Bronchial epithelial cell (primary cell): ENCODE measurements at regions not wholly inside any gene's neighbourhood (a gene's known extent, or its start where the extent isn't known, plus 50 kb on each side); places are given as distances from the start of the nearest gene placed in this dataset.

Source experiments
- DNase-seq: peaks from one replicate; pipeline ENCODE4 v3.0.0-alpha.2; 2010; ENCODE audit warnings: low read depth
- FAIRE-seq: peaks from 2 replicates; lab custom pipeline; 2011; peaks lifted over from hg19 to GRCh38; lab: Jason Lieb, UNC
- H3K27me3 ChIP-seq: 2 replicates; pipeline ENCODE4 v1.5.1; 2011; ENCODE audit warnings: low read length; ENCODE audit not compliant: control insufficient read depth, insufficient read depth
- H3K36me3 ChIP-seq: 2 replicates; pipeline ENCODE4 v1.5.1; 2011; ENCODE audit warnings: low read length; ENCODE audit not compliant: control insufficient read depth, insufficient read depth
- H3K4me3 ChIP-seq: 2 replicates; pipeline ENCODE4 v1.5.1; 2011; ENCODE audit warnings: mild to moderate bottlenecking, low read depth, low read length, control low read depth
- CTCF ChIP-seq: IDR thresholded peaks from 2 replicates; pipeline ENCODE4 v1.5.1; 2011; ENCODE audit warnings: mild to moderate bottlenecking, moderate library complexity, low read length, control low read depth, inconsistent platforms; ENCODE audit not compliant: insufficient read depth, severe bottlenecking

- no peak for TF ChIP-seq CTCF
- FAIRE-seq = no peak
- DNase-seq = no peak
- Histone ChIP-seq H3K4me3 (no peak overlapping the region), H3K27me3 (no peaks in the 10 kb centered on the region), H3K36me3 (no peaks in the 10 kb centered on the region)
Observed at GRCh38 chr4:17275836-17276235, 236.1 kb downstream of the QDPR start.

- Histone ChIP-seq H3K27me3 (no peaks in the 10 kb centered on the region), H3K36me3 (no peaks in the 10 kb centered on the region), H3K4me3 (no peak overlapping the region)
- no peak for TF ChIP-seq CTCF
- no peak for DNase-seq
- FAIRE-seq = no peak
Observed at GRCh38 chr4:17273047-17273446, 238.8 kb downstream of the QDPR start.

GRCh38 chr4:17272154-17272553, 239.7 kb downstream of the QDPR start:
- FAIRE-seq (peak; percentile 52), DNase-seq (no peak)
- no peak overlapping the region for H3K4me3 ChIP-seq
- H3K27me3 ChIP-seq = no peaks in the 10 kb centered on the region
- TF ChIP-seq CTCF = no peak
- H3K36me3 ChIP-seq = no peaks in the 10 kb centered on the region

DNA sequence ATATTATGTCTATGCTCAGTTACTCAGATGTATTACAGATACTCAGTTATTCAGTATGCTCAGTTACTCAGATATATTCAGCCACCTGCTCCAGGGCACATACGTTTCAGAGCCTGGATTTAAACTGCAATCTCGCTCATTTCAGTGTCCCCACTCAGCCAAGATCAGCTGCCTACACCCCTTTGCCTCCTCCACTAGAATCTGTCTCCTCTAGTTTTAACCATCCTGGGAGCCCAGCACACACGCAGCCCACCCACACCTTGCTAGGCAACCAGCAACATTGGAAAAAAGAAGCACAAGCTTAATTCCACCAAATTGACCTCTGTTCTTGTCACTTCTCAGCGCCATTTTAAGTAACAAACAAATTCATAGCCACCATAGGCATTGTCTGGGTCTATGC, 246.2 kb downstream of the QDPR start:
- Histone ChIP-seq H3K36me3 (no peaks in the 10 kb centered on the region), H3K4me3 (no peak overlapping the region), H3K27me3 (no peaks in the 10 kb centered on the region)
- DNase-seq (no peak), FAIRE-seq (no peak)
- TF ChIP-seq CTCF = no peak

- Histone ChIP-seq H3K27me3 (no peaks in the 10 kb centered on the region), H3K36me3 (no peaks in the 10 kb centered on the region), H3K4me3 (no peak overlapping the region)
- DNase-seq (no peak), FAIRE-seq (peak; percentile 55)
- no peak for TF ChIP-seq CTCF
Observed at GRCh38 chr4:17265139-17265538, 246.8 kb downstream of the QDPR start.

DNA sequence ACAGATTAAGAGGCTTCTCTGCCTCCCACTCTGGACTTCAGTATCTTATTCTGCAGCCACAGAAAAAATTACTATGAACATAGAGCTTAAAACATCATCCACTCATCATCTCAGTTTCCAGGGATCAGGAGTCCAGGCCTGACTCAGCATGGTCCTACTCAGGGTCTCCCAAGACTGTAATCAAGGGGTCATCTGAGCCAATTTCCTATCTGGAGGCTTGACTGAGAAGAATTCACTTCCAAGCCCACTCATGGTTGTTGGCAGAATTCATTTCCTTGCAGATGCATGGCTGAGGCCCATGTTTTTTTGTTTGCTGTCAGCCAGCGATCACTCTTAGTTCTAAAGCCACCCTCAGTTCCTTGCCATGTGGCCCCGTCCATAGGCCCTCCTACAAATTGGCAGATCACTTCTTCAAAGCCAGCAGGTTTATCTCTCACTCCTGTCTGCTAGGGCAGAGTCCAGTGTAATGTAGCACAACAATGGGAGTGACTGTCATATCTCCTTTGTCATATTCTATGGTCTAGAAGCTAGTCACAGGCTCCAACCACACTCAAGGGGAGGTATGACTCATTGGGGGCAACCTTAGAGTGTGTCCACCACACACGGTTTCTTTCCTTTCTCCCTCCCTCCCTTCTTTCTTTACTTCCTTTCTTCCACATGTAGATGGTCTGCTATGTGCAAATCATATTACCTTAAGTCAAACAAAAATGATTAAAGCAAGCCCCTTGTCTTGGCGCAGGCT, 251.6 kb downstream of the QDPR start:
- no peak for FAIRE-seq
- no peaks in the 10 kb centered on the region for H3K27me3 ChIP-seq
- TF ChIP-seq CTCF = no peak
- H3K36me3 ChIP-seq = no peaks in the 10 kb centered on the region
- DNase-seq = no peak
- no peak overlapping the region for H3K4me3 ChIP-seq
